Calu3 (cell line): ENCODE measurements at regions not wholly inside any gene's neighbourhood (a gene's known extent, or its start where the extent isn't known, plus 50 kb on each side); places are given as distances from the start of the nearest gene placed in this dataset.
"Not testable (repeated sequence)": the region's sequence is repeated elsewhere in the genome, so short reads cannot be mapped to it uniquely, and the experiment has no call there.

Source experiments
- BruUV-seq: library from RNA; stranded (reverse); fragments of 400-500 nt; replicated peaks from 2 replicates; lab custom pipeline; 2021; lab: Mats Ljungman, UMichigan
- CTCF ChIA-PET: fragments of 300-600 bp; sonication (Branson Sonifier 250); formaldehyde crosslinking; loops from one replicate; lab custom pipeline; 2022; ENCODE audit warnings: antibody characterized with exemption; lab: Charles Lee
- DNase-seq: peaks from one replicate; pipeline ENCODE4 v3.0.0; 2022
- H3K27ac Mint-ChIP-seq: one replicate; pipeline ENCODE4 v1.8.0; 2022; ENCODE audit warnings: mixed read lengths; ENCODE audit not compliant: unreplicated experiment
- H3K27me3 Mint-ChIP-seq: one replicate; pipeline ENCODE4 v1.8.0; 2022; ENCODE audit warnings: mixed read lengths; ENCODE audit not compliant: unreplicated experiment
- H3K36me3 Mint-ChIP-seq: one replicate; pipeline ENCODE4 v1.8.0; 2022; ENCODE audit warnings: mild to moderate bottlenecking, moderate library complexity, mixed read lengths; ENCODE audit not compliant: insufficient read depth, unreplicated experiment
- H3K4me1 Mint-ChIP-seq: one replicate; pipeline ENCODE4 v1.8.0; 2022; ENCODE audit warnings: mild to moderate bottlenecking, low read depth, mixed read lengths; ENCODE audit not compliant: unreplicated experiment
- H3K4me3 Mint-ChIP-seq: one replicate; pipeline ENCODE4 v1.8.0; 2022; ENCODE audit warnings: mild to moderate bottlenecking, low read depth, moderate library complexity, mixed read lengths; ENCODE audit not compliant: unreplicated experiment
- H3K9me3 Mint-ChIP-seq: one replicate; pipeline ENCODE4 v1.8.0; 2022; ENCODE audit warnings: low read depth, mixed read lengths; ENCODE audit not compliant: unreplicated experiment
- intact Hi-C: fragments of 100-400 bp; cut with micrococcal nuclease; formaldehyde crosslinking; loops from one replicate; pipeline ENCODE4 v1.10.0; 2022; ENCODE audit not compliant: unreplicated experiment
- TF ChIP-seq, protein P1 (sequence below): fragments of 200-600 bp; IDR thresholded peaks from one replicate; pipeline ENCODE4 v1.8.0; 2022; ENCODE audit warnings: antibody characterized with exemption; ENCODE audit not compliant: unreplicated experiment

- BruUV-seq, result no TSS peak
- TF ChIP-seq, protein P1, sequence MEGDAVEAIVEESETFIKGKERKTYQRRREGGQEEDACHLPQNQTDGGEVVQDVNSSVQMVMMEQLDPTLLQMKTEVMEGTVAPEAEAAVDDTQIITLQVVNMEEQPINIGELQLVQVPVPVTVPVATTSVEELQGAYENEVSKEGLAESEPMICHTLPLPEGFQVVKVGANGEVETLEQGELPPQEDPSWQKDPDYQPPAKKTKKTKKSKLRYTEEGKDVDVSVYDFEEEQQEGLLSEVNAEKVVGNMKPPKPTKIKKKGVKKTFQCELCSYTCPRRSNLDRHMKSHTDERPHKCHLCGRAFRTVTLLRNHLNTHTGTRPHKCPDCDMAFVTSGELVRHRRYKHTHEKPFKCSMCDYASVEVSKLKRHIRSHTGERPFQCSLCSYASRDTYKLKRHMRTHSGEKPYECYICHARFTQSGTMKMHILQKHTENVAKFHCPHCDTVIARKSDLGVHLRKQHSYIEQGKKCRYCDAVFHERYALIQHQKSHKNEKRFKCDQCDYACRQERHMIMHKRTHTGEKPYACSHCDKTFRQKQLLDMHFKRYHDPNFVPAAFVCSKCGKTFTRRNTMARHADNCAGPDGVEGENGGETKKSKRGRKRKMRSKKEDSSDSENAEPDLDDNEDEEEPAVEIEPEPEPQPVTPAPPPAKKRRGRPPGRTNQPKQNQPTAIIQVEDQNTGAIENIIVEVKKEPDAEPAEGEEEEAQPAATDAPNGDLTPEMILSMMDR, result no peak
Observed at GRCh38 chr4:81715757-81716156, 244.1 kb upstream of the RASGEF1B start.

DNA sequence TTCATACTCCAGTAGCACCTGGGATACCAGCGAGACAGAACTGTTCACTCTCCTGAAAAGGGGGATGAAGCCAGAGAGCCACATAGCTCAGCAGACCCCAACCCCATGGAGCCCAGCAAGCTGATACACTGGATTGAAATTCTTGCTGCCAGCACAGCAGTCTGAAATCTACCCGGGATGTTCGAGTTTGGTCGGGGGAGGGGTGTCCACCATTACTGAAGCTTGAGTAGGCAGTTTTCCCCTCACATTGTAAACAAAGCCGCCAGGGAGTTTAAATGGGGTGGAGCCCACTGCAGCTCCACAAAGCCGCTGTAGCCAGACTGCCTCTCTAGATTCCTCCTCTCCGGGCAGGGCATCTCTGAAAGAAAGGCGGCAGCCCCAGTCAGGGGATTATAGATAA, 243.7 kb upstream of the RASGEF1B start:
- BruUV-seq, H3K36me3 Mint-ChIP-seq, intact Hi-C loops, H3K27me3 Mint-ChIP-seq, CTCF ChIA-PET, H3K27ac Mint-ChIP-seq, H3K9me3 Mint-ChIP-seq, H3K4me1 Mint-ChIP-seq, DNase-seq, H3K4me3 Mint-ChIP-seq: not testable (repeated sequence)

More at GRCh38 chr4:81715757-81716156, 244.1 kb upstream of the RASGEF1B start:
- CTCF ChIA-PET, result no interaction called here
- no peaks in the 10 kb centered on the region for H3K27me3 Mint-ChIP-seq
- no peak for DNase-seq
- intact Hi-C loops, result no loop called here
- no peaks in the 10 kb centered on the region for H3K4me1 Mint-ChIP-seq
- no peaks in the 10 kb centered on the region for H3K9me3 Mint-ChIP-seq
- no peak overlapping the region for H3K27ac Mint-ChIP-seq
- H3K4me3 Mint-ChIP-seq, result no peak overlapping the region
- H3K36me3 Mint-ChIP-seq, result no peaks in the 10 kb centered on the region

- H3K36me3 Mint-ChIP-seq, result no peaks in the 10 kb centered on the region
- no peaks in the 10 kb centered on the region for H3K4me1 Mint-ChIP-seq
- no peak overlapping the region for H3K27ac Mint-ChIP-seq
- H3K4me3 Mint-ChIP-seq, result no peak overlapping the region
- intact Hi-C loops, result no loop called here
- CTCF ChIA-PET, result no interaction called here
- H3K27me3 Mint-ChIP-seq, result no peaks in the 10 kb centered on the region
- no TSS peak for BruUV-seq
- no peak for DNase-seq
- H3K9me3 Mint-ChIP-seq, result no peaks in the 10 kb centered on the region
- TF ChIP-seq, protein P1, result no peak
Observed at GRCh38 chr4:81714291-81714690, 242.6 kb upstream of the RASGEF1B start.

DNA sequence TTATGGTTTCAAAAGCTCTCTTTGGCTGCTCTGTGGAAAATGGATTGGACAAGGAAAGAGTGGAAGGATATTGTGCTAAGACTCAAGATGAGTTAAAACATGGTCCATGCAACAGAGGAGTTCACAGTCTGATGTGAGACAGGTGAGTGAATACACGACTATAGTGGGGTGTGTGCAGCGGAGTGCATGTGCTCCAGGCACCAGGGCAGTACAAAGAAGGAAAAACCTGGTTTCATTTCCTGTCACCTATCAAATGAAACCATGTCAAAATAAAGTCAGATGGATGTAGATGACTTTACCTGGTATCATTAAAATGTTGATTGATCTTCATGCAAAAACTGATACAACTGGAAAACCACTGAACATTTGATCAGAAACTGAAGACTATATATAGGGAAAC, 241.0 kb upstream of the RASGEF1B start:
- TF ChIP-seq, protein P1, result no peak
- CTCF ChIA-PET, result no interaction called here
- Mint-ChIP-seq H3K4me1 (no peaks in the 10 kb centered on the region), H3K27ac (no peak overlapping the region), H3K4me3 (no peak overlapping the region), H3K9me3 (no peaks in the 10 kb centered on the region), H3K27me3 (no peaks in the 10 kb centered on the region), H3K36me3 (no peaks in the 10 kb centered on the region)
- BruUV-seq, result no TSS peak
- DNase-seq, result no peak
- intact Hi-C loops, result no loop called here

DNA sequence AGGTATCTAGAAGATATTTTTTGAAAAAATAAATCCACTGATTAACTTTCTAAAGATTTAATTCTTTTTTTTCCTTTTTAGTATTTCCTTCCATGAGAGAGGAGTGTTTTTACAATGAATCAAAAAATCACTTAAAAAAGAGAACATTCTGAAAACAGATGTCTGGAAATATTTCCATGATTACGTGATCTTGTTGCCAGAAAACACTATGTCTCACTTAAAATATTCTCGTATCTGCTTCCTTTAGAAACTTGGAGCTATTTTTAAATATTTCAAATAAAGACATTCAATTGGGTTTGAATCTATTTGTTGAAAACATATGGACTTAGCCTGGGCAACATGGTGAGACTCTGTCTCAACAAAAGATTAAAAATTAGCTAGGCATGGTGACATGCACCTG, 232.8 kb upstream of the RASGEF1B start:
- Mint-ChIP-seq H3K4me1 (no peaks in the 10 kb centered on the region), H3K4me3 (no peak overlapping the region), H3K27me3 (no peaks in the 10 kb centered on the region), H3K36me3 (no peaks in the 10 kb centered on the region), H3K27ac (no peak overlapping the region), H3K9me3 (no peaks in the 10 kb centered on the region)
- TF ChIP-seq, protein P1, result no peak
- intact Hi-C loops, result no loop called here
- CTCF ChIA-PET, result no interaction called here
- no peak for DNase-seq
- no TSS peak for BruUV-seq
